GM12872 (cell line): ENCODE measurements at regions not wholly inside any gene's neighbourhood (a gene's known extent, or its start where the extent isn't known, plus 50 kb on each side); places are given as distances from the start of the nearest gene placed in this dataset.

Source experiments
- TF ChIP-seq, protein P1 (sequence below): IDR thresholded peaks from 3 replicates; pipeline ENCODE4 v1.5.1; 2011; ENCODE audit warnings: low read depth, mild to moderate bottlenecking, low read length, moderate library complexity; ENCODE audit not compliant: insufficient read depth

DNA sequence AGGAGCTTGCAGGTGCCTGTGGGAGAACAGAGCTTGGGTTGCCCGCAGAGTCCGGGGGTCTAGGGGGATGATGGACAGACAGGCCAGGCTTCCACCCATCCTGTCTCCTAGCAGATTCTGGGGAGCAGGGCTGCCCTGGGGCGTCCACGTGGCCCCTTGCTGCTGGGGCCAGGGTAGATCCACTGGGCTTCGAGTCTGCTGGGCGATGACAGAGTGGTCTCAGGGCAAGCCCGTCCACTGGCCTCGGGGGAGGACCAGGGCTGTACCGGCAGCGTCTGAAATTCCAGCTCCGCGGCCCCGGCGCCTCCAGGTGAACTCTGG is 124.2 kb upstream of the IRX4 start:
- TF ChIP-seq, protein P1, sequence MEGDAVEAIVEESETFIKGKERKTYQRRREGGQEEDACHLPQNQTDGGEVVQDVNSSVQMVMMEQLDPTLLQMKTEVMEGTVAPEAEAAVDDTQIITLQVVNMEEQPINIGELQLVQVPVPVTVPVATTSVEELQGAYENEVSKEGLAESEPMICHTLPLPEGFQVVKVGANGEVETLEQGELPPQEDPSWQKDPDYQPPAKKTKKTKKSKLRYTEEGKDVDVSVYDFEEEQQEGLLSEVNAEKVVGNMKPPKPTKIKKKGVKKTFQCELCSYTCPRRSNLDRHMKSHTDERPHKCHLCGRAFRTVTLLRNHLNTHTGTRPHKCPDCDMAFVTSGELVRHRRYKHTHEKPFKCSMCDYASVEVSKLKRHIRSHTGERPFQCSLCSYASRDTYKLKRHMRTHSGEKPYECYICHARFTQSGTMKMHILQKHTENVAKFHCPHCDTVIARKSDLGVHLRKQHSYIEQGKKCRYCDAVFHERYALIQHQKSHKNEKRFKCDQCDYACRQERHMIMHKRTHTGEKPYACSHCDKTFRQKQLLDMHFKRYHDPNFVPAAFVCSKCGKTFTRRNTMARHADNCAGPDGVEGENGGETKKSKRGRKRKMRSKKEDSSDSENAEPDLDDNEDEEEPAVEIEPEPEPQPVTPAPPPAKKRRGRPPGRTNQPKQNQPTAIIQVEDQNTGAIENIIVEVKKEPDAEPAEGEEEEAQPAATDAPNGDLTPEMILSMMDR, result no peak

DNA sequence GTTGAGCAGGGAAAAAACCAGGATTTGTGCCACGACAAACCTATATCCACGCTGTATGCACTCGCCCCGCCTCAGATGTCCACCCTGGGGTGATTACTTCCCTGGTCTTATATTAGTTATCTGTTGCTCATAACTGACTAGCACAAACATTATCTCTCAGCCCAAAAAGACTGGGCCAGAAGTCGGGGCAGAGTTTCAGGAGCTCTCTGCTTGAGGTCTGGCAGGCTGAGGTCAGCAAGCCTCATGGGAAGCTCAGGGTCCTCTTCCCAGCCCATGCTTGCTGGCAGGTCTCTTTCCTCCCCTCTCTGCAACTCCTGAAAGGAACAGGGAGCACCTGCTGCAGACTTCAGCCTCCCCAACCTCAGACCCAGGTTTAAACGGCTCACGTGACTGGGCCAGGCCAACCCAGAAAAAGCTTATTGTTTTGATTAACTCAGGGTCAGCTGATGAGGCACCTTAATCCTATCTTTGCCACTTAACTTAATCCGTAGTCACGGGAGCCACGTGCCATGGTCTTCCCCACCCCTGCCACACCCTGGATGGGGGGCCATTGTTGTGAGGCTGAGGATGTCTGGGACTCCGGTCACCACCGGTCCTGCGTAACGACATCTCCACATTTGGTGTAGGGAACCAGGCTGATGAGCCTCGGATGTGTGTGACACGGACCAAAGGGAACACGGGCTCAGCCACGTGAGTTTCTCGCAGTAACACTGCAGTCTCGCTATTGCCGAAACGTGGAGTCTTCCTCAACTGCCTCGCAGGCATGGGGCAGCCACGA is 123.7 kb upstream of the IRX4 start:
- TF ChIP-seq, protein P1, result no peak

DNA sequence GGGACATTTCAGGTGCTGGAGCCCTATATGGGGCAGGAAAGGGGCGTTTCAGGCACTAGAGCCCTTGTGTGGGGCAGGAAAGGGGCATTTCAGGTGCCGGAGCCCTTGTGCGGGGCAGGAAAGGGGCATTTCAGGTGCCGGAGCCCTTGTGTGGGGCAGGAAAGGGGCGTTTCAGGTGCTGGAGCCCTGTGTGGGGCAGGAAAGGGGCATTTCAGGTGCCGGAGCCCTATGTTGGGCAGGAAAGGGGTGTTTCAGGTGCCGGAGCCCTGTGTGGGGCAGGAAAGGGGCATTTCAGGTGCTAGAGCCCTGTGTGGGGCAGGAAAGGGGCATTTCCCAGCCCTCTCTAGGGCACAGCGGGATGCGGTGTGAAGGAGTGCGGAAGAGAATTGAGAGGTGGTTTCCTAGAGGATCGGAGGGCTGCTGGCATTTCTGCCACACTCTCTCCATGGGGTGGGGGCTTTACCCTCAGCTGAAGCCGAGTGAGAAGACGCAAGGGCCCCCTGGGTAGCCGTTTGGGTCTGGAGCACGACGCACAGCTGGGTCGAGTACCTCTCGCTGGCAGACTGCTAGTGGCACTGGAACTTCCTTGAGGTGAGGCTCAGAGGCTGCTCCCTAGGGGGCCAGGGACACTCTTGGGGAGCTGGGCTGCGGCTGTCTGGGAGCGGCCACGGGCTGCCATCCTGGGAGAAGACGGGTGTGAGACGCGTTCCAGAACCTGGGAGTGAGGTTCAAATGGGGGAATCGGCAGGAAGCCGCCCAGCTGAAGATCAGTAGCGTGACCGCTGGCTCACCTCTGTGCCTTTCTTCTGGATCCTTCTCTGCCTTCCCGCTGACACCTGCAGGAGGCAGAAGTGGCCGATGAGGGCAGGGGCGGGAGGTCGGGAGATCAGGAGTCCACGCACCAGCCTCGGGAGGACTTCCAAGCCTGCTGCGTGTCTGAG is 122.6 kb upstream of the IRX4 start:
- TF ChIP-seq, protein P1, result no peak

DNA sequence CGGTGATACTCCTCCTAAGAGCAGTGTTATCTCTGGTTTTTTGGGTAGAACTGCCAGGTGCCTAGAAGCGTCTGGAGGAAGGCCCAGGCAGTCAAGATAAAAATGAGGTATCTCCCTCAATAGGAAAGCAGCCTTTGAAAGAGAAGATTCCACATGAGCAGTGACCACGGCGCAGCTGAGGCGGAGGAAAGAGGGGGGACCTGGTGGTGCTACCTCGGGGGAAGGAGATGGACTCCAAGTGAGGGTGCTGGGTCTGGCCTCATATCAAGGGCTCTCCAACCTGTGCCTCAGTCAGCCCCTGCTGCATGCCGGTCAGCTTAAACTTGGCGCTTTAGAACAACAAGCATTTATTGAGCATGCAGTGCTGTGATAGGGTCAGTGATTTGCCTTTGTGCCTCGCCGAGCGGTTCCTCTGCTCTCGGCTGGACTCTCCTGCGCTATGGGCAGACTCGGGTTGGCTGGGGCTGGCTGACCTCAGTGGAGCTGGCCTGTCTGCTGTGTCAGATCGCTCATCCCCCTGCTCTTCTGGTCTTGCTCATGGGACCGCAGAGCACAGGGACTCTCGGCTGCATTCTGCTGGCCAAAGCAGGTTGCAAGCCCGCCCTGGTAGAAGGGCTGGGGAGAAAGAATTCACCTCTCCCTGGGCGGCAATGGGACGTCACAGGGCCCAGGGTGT is 121.1 kb upstream of the IRX4 start:
- TF ChIP-seq, protein P1, result no peak

DNA sequence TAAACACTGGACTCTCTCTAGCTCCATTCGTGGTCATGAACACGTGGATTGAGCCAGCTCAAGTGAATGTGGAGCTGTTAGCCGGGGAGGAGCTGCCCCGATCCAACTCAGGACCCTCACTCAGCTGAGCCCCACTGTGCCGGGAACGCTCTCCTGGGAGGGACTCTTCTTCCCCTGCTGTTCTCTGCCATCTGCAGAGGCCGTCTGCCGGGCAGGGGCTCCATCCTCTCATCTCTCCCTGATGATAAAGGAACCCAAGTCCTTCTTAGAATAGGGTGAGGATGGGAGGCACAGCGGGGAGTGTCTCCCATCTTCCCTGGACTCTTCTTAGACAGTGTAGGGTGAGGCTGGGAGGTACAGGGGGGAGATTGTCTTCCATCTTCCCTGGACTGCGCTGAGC is 120.5 kb upstream of the IRX4 start:
- TF ChIP-seq, protein P1, result no peak

DNA sequence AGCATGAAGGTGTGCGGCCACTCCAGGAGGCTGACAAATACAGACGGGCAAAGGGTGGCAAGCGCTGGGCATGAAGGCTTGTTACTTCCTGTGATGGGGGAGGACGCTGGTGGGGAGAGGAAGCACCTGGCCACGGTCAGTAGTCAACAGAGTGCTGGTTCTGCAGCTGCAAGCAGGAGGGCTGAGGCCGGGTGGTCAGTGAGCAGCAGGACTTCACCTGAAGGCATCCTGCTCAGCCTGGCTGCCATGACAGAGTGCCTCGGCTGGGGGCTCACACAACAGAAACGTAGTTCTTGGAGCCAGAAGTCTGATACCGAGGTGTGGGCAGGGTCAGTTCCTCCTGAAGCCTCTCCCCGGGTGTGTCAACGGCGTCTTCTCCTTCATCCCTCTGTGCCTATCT is 118.6 kb upstream of the IRX4 start:
- TF ChIP-seq, protein P1, result no peak

DNA sequence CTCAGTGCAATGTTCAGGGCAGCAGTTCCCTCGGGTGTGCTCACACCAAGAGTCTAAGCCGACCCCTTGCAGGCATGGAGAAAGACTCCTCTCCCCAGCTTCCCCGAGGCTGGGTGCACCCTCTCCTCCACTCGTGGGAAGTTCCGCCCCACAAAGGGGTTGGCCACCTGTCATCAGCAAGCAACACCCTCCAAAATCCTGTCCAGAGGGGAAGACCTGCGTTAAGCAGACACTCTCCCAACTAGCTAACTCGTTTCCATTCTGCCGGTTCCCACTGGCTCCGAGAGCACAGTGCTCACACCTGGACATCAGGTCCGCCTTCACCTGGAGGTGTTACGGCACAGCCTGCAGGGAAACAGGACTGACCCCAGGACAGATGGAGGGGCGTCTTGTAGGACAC is 117.9 kb upstream of the IRX4 start:
- TF ChIP-seq, protein P1, result no peak
